Activated gamma-delta T cell (primary cell): ENCODE measurements at regions not wholly inside any gene's neighbourhood (a gene's known extent, or its start where the extent isn't known, plus 50 kb on each side); places are given as distances from the start of the nearest gene placed in this dataset.
A peak's percentile ranks its signal among the peaks of the same experiment; 100 is the strongest.

ENCODE experiments used
- DNase-seq: peaks from one replicate; lab custom pipeline; 2025; lab: John Stamatoyannopoulos, UW

DNA sequence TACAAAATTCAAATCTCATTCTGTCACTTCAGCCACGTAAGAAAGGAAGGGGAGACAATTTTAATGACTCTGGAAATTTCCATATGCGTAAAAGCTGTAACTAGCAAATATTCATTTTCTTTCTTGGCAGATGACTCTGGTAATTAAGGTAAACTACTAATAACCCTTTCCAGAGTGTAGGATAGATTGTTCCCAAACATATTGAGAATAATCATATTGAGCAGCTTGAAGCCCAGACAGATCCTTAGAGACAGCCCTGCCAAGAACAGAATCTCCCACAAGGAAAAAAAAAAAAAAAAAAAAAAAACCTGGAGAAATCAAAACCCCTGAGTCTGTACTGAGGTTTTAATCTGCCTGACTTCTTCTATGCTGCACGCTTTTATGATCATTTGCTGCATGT, 163.6 kb upstream of the TMPO start:
- DNase-seq = no peak

DNA sequence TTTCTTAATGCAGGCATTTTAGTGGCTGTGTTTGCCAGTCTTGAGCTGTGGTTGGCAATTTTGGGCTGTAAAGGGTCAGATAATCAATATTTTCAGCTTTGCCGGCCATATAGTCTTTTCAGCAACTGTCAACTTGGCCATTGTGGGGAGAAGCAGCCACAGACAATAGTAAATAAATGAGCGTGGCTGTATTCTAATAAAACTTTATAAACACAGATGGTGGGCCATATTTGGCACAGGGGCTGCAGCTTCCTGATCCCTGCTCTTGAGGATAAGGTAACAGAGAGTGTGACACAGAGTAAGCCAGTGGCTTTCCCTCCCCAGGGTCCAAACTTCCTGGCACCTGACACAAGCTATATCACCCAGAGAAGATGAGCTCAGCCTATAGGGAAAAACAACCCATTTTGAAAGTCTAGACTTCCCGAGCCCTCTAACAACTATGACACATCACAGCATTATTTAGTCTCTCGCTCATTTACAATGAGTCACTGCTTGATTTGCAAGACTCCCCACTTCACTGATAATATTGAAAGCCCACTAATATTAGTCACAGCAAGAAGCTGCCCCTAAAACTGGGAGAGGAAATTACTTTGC, 163.1 kb upstream of the TMPO start:
- DNase-seq = no peak

DNA sequence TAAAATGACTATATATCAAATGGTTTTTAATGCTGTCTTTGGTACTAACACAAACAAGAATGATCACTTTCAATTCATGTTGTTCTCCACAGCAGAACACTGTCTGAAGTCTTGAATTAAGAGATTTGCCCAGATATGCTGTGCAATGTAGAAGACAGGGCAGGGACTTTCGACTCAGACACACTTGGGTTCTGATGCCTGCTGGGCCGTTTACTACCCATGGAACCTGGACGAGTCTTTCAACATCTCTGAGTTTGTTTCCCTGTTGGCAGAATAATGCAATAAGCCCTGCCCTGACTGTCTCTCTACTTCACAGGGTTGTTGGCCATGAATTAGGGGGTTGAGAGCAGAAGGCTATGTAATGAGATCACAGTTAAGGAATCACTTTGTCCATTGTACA, 162.6 kb upstream of the TMPO start:
- DNase-seq = no peak

DNA sequence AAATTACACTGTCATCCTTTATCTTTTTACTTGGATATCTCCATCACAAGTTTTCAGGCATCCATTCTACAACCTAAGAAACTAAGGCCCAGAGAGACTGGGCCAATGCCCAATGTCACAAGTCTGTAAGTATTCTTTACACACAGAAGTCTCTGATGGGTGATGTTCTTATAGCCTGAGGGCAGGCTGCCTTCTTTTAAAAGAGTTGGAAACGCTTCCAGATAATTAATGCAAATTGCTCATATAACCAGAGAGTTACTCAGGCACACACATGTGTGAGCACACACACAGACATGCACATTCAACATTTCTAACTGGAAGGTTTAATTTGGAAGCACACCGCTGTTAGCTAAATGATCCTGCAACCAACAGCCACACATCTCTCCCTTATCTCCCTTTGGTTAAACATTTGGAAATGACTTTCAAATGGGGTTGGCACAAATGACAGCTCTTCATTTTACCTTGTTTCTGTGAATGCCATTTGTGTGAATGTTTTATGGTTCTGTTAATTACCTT, 160.8 kb upstream of the TMPO start:
- DNase-seq = no peak

DNA sequence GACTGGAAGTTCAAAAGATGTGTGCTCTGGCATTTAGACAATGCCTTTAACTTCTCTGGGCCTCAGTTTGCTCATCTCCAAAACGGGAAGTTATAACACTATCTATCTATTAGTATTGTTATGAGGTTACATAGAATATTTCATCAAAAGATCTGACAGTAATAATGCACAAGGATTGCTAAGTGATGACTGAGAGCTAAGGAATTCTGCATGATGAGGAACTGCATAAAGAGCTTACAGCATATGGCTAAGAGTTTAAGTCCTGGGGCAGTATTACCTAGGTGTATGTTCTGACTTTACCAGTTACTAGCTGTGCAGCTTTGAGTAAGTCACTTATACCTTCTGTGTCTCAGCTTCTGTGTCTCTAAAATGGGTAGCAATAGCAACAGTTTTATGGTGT, 160.1 kb upstream of the TMPO start:
- no peak for DNase-seq

DNA sequence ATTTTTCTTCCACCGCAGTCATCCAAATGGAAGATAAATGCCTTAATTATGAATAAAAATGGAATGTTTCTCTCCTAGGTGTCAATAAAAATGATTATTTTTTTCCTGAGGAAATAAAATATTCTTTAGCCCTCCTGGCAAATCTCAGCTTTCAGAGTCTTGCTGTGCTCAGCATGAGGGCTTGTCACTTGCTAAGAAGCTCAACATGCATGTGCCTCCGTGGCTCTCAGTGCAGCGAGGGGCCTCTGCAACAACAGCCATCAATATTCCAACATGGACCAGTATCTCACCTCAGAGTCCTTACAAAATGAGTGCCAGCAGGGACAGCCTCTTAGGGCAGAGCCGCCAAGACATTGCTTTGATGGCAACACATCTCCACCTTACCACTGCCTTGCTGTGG, 159.5 kb upstream of the TMPO start:
- no peak for DNase-seq

DNA sequence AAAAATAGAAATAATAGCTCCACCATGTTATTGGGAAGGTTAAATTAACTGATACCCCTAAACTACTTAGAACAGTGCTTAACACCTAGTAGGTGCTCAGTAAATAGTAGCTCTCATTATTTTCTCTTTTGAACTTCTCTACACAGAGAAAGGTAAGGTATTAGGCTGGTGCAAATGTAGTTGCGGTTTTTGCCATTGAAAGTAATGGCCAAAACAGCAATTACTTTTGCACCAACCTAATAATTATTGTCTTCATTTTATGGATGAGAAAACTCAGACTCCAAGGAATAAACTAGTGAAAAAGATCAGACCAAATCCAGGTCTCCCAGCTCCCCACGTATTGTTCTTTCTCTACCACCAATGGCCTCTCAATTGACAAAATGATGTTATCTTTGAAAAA, 157.2 kb upstream of the TMPO start:
- no peak for DNase-seq

DNA sequence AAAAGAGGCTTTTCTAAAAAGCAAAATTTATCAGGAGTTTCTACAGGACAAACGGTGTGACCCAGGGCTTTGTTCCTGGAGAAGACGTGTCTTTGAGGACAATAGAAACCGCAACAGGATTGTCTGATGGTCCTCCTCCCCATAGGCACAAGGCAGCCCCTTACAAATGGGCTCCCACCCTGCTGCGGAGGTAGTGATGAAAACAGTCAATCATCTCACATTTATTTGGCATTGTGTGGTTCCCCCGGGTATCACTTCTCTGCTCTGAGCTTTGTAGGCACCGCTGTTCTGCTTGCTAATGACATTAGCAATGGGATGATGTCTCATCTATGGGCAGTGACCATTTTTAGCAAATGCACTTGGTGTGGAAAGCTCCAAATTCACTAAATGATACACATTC, 155.5 kb upstream of the TMPO start:
- no peak for DNase-seq

DNA sequence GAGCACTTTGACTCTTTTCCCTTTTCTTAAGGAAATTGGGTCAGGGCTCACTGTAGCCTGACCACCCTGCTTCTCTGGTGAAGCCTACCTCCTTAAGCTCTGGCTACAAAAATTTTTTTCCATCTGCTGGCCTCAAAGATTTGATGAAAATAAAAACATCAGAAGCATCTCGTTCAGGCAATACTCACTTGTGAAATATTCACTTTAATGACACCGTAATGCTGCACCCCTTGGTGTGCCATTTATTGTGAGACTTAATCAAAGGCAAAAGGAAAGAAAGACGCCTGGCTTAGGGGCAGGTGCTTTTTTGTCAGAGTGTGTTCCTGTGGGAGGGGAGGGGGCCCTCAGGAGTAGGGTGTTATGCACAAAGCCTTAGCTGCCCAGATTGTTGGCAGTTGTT, 155.0 kb upstream of the TMPO start:
- no peak for DNase-seq

DNA sequence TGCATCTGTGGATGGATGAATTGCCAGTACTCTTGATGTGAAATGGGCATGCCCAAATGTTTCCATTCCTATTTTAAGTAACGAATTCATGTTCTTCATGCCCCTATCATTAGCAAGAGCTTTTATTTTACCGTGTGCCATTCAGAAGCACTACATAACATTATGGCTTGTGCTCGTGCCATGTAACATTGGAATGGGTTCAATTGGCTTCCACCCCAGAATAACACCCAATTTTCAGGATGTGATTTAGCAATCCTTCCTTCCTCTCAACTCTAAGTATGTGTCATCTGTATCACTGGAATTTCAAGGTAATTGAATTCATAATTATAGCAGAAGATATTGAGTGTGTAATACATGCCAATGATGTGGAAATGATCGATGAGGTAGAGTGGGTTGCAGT, 145.8 kb upstream of the TMPO start:
- no peak for DNase-seq

DNA sequence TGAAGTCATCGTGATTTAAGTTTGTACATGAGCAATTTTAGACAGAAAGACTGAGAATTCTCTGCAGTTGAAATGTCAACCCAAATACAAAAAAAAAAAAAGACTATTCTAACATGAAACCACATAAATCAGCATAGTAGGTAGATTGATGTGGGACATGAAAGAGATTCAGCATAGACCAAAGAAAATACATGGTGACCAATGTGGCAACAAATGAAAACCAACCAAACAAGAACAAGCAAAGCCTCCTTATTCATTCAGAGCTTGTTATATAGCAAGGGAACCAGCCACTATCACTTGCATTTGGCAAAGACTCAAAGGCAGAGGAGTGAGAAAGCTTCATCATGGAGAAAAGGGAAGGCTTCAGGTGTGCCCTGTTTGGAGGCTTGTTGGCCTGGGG, 144.4 kb upstream of the TMPO start:
- no peak for DNase-seq

DNA sequence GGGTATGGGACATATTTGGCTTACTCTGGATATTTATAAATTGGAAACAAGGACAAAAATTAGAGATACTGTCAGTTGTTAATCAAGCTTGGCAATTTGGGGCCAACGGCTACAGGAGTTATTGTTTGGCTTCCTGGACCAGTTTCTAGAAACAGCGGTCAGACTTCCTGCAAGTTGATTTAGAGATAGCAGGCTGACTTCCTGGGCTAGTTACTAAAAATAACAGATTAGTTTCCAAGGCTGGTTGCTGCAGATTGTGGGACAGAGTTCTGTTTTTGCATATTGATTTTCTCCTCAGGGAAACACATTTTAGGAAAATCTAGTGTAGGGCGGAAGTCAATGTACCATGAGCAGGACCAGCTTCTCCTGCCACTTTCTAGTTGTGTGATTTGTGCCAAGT, 144.0 kb upstream of the TMPO start:
- DNase-seq = no peak

DNA sequence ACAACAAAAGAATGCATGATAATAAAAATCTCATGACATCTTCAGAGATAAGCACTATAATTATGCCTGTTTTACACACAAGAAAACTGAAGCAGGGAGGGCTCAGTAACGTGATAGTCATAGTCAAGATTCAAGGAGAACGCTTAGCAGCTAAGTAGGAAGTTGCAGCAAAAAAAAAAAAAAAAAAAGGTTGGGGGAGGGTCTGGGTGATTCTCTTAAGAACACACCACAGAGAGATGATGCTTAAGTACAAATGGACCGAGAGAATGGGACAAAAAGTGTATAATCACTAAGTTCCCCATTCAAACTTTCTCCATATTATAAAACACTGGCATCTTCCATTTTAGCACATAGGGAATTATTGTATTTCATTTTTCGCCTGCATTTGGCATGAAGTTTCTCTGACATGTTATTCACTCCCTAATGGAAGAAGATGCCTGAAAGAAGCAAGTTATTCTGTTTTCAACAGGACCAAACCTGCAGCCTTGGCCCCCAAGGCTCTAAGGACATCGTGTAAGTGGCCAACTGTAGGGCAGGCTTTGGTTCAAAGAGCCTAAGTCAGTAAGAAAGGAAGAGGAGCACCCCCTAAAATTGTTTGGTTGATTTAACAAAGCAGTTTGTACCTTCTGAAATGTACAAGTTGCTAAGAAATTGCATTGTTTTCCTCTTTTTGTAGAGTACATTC, 142.9 kb upstream of the TMPO start:
- DNase-seq = no peak

DNA sequence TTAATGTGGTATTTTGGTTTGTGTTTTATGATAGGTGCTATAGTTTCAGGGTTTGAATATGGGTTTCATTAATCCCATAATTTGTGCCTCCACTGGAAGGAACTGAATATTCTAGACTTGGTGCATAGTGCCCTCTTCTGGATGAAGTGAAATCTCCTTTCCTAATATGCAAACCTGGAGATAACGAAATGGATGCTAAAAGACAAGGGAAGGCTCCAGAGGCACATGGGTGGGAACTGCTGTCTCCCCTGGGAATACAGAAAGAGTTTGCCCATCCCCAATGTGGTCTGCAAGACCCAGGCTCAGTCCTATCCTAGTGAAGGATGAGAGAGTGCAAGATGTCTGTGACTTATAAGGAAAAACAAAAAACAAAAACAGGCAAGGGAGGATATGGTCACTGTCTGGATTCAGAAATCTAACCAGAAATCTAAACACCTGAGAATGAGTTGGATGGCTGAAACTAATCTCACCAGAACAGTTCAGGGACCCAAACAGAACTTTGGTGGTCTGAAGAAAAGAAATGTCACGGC, 142.3 kb upstream of the TMPO start:
- no peak for DNase-seq

DNA sequence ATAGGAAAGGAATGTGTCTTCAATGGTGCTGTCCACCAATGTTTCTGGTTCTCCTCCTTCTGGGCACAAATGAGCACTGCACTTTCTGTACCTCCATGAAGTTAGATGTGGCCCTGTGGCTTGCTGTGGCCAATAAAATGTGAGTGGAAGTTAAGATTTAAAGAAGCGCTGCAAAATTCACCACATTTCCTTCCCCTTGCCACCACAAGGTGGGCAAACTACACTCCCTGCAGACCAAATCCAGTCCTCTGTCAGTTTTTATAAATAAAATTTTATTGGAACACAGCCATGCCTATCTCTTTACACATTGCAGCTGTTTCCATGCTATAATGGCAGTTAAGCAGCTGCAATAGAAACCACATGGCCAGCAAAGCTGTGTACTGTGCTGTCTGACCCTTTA, 141.4 kb upstream of the TMPO start:
- DNase-seq = no peak

DNA sequence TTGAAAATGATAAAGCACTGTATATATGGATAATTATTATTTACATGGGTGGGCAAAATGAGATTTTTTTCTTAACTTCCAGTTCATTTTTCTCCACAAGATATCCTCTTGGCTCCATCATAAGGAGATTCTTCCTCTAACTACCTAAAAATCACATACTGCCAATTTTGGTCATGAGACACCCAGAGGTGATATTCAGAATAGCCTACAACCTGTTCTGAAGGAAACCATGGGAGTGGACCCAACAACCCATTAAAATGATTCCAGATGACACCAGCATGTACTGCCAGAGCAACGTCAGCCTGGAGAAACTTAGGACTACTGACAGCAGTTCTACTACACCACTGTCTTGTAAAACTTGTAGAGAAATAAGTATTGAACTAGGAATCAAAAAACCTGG, 136.3 kb upstream of the TMPO start:
- DNase-seq = no peak

DNA sequence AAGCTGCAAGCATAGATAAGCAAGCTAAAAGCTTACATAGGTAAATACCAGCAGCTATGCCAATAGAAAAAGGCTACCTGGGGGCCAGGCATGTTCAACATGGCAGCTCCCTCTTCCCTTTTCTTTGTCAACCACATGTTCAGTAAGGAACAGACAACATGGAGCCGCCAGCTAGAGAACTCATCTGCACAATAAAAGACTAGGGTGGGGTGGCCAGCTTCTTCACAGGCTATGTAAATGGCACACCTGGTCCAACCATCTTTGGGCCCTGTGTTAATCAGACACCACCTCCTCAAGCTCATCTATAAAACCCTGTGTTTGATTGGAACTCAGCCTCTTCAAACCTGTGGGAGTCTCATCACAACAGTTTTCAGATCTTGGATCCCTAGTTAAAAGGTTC, 129.7 kb upstream of the TMPO start:
- no peak for DNase-seq

DNA sequence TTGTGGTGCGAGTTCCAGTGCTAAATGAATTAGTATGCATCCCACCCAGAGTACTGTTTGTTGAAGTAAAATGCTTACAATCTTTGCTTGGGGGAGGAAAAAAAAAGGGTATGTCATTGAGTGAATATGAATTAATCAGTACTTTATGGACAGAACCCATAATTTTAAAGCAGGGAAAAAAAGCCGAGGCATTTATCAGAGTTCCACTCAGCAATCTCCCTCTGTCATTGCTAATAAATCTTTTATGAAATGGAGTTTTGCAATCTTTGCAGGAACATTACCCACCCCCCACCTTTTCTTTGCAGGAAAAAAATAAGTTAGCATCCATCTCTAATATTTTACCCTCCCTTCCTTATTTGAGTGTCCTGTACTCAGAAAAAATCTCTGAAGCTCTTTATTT, 127.9 kb upstream of the TMPO start:
- no peak for DNase-seq

DNA sequence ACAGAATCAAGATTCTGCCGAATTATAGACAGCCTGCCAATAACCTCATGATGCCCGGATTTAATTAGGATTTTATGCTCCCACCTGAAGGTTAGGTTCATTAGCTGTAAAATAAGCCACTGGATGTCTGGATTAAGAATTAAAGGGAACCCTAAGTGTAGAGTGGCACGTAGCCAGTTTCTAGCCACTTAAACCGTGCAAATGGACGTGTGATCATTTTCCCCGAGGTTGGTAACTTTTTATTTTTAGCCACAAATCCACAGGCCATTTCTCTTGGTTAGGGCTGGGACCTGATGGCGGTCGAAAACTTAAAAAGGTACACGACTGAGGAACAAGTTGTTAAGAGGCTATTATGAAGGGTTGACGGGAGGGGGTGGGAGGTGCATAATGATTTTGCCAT, 127.3 kb upstream of the TMPO start:
- no peak for DNase-seq

DNA sequence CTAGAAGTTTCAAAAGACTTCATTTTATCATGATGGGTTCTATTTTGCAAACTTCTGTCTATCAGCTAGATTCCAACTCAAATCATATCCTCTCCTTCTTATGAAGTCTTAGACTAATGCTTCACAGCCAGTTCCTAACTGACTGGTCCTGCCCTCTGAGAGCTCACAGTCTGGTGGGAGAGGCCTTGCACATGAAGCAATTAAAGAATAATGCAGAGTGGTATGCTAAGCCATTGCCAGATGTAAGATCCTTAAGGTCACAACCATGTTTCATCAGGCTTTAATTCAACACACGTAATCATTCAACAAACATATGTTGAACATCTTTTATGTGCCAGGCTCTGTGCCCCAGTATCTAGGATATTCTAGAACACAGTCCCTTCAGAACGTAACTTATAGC, 125.8 kb upstream of the TMPO start:
- DNase-seq = no peak

DNA sequence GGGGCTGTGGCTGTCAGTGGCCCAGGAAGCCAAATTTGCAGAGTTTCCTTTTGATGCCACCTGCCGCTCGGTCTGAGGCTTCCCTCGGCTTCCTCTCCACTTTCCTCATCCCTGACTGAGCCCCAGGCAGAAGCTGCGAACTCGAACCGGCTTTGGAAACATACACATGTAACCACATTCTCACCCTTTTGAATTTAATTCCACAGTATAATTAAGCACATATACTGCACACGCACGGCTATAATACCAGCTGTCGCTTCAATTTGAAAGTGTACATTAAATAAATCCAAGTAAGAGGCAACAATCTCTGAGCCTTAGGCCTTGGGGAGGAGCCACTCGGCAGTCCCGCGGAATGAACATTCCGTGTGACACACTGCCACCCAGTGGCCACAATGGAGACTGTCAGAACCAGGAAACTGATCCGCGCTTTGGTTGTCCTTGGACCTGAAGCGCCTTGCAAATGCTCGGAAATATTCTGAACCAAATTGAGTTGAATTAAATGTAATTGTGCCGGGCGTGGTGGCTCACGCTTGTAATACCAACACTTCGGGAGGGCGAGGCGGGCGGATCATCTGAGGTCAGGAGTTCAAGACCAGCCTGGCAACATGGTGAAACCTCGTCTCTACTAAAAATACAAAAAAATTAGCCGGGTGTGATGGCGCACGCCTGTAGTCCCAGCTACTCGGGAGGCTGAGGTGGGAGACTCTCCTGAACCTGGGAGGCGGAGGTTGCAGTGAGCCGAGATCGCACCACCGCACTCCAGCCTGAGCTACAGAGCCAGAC, 117.9 kb upstream of the TMPO start:
- DNase-seq = peak; percentile 11

DNA sequence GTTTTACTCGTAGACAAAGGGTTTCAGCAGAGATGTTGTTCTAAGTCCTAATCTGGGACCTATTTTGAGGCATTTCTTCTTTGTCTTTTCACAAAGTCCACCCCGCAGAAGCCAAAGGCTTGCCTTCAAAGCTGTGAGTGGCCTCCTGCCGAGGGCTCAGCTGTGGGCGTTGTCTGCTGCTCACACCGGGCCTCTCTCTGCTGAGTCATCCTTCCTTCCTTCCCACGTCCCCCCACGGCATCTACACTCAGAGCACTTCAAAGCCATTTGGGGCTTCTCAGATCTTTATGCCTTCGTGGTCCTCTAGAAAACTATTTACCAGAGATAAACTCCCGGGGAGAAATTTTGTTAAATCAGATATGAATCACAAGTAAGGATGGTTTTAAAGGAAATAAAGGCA, 115.9 kb upstream of the TMPO start:
- peak; percentile 18 for DNase-seq

DNA sequence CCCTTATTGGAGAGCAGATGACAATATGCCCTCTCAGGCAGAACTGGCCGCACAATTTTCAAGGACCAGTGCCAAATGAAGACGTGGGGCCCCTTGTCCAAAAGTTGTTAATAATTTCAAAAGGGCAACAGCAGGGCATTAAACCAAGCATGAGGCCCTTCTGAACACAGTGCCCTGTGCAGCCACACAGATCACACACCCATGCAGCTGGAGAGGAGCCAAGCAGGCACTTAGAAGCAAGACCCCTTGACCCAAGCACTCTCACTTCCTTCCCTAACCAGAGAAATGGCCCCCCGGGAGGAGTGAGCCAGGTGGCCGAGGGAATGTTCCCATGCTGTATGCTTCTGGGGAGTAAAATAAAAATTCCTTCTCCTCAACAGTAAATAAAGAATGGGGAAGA, 114.0 kb upstream of the TMPO start:
- no peak for DNase-seq
